ACHN (cell line): ENCODE measurements at regions not wholly inside any gene's neighbourhood (a gene's known extent, or its start where the extent isn't known, plus 50 kb on each side); places are given as distances from the start of the nearest gene placed in this dataset.

Experiments used
- DNase-seq: peaks from one replicate; pipeline ENCODE4 v3.0.0-alpha.2; 2015
- in situ Hi-C: cut with HindIII; loops from 2 replicates; pipeline ENCODE4 v1.10.0; 2017; ENCODE audit warnings: low sequenced_read_pairs, low pct_ligation_motif_present, low pct_unique_long_range_greater_than_20kb

DNA sequence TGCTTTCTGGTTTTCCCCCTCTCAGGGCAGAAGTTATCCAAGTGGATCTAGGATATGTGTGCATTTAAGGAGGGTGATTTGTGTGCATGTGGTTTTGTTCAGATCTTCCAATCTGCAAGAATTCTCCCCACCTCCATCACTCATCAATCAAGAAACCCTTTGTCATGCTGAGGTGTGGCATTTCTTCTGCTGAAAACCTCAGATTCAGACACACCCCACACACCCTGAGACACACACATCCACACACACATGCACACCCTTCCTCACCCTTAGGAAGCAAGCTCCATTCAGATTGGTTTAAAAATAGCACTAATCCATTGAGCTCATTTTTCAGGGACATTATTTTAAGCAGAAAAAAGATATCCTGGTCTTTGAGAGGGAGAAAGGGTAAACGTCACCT is 106.1 kb upstream of the HSD17B12 start:
- in situ Hi-C loops, result no loop called here
- DNase-seq, result no peak

DNA sequence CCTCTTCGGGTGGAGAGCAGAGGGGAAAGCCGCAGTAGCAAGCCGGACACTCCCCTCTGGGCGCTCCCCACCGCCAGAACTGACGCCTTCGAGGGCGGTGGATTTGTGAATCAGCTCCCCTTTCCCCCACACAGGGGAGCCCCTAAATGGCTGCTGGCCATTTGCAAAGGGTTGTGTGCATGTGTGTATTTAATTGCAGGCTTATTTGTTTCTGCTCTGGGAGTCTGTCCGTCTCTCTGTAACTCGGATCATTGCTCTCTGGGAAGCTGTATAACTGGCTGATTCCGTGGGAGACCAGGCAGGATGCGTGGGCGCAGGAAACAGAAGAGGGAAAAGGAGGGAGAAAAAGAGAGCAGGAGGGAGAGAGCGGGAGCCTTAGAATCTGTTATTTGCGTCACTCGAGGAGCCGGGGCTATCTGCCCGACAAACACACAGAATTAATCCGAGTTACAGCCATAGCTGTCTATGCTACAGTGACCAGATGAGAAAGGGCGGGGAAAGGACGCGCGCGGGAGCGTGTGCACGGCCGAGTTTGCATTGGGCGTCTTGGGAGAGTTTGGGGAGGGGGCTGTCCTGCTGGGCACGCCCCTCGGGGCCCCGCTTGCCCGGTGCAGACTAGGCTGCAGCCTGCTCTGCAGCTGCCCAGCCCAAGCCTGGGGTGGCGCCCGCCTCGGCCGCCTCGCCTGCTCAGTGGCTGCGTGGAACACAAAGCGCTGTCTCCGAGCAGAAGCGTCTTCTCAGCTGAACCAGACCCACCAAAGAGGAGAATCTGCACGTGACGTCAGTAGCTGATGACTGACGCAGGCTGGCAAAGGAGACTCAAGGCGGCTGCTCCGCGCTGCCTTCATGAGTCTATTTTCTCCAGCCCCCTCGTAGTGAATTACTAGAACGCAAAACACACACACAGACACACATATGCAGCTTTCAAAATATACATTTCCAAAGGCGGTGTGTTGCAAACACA is 105.3 kb upstream of the HSD17B12 start:
- no peak for DNase-seq
- in situ Hi-C loops, result no loop called here

DNA sequence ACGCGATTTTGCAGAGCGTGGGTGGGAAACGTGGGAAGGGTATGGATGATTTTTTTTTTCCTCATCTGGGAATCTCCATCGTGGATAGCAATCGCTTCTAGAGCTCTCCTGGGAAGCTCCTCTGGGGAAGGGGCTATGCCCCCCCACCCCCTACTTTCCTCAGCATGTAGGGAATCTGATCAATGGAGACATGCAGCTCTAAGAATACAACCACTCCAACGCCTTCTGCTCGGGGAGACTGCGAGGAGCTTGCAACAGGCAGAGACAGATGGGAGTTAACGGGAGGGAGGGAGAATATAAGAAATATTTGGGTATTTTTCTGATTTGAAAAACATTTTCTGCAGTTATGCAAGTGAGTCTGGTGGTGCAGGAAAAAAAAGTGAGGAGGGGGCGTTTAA is 104.6 kb upstream of the HSD17B12 start:
- in situ Hi-C loops, result no loop called here
- no peak for DNase-seq

DNA sequence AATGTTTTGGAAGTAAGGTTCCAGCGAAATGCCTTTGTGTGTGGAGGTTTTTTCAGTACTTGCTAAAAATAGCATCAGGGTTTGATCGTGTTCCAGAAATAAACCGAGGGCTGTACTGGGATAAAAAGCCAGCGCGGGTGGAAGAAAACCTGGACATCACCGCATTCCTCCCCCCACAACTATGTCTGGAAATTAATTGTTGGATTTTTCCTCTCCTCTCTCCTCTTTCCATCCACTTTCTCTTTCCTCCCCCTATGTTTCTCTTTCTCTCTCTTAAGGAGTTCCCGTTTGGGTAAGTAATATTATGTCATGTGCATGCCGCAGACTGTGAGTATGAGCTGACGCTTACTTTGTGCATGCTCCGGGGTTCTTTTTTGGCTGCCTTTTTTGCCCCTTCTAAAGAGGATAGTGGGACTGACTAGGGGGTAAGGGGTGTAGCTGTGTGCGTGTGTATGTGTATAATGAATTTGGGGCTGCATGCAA is 104.2 kb upstream of the HSD17B12 start:
- in situ Hi-C loops, result no loop called here
- DNase-seq, result no peak

DNA sequence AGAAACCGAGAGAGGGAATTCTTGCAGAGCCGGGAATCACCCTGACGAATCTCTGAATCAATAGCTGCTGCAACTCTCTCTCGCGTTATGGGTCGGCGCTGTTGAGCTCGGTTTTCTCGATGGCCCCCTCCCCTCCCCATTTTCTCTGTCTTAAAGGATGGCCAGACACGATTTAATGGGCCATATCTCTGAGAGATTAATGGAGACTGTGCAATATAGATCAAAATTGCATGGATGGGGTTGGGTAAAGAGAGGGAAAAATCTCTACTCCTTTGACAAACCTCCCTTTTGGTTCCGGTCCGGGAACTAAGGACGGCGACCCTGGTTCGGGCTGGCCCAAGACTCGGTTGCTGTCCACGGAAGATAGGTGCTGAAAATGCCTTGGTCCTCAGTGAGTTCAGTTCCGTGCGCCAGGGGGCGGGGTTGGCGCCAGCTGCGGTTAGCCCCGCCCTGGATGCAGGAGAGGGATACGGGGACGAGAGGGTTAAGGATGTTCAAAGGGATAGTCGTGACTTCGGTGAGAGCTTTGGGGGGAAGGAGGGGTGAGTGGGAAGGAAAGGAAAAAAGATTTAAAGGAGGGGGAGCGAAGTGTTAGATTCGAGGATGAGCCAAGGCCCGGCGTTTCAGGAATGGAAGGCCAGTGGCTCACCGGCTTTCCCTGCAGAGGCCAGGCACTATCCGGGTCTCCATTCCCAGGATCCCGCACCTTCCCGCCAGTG is 103.6 kb upstream of the HSD17B12 start:
- DNase-seq, result peak; percentile 54
- in situ Hi-C loops, result no loop called here

DNA sequence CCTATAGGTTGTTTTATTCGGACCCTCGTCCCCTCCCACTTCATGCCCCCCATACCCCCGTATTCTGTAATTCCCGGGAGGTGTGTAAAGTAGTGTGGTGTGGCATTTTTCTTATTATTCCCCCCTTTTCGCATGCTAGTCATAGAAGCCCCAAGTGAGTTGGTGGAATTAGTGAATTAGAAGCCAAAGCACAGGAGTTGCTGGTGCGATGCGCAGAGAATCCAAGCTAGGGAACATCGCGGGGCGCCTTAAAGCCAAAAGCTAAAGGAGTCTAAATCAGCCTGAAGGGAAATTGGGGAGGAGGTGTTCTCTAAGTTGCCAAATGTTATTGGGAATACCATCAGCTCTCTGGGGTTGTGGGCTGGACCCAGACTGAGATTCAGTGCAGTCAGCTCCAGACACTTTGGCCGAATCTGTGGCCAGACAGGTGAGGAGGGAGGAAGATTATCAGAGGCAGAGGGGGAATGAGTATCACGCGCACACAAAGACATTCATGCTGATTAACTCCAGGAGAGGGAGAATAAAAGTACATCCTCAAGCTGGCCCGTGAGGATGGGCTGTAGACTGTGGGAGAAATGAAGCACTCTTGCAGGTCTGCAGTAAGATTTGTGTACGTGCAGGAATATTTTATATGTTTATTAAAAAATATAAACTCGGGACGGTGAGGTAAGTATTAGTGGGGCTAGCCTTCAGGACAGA is 102.8 kb upstream of the HSD17B12 start:
- DNase-seq, result no peak
- in situ Hi-C loops, result no loop called here

DNA sequence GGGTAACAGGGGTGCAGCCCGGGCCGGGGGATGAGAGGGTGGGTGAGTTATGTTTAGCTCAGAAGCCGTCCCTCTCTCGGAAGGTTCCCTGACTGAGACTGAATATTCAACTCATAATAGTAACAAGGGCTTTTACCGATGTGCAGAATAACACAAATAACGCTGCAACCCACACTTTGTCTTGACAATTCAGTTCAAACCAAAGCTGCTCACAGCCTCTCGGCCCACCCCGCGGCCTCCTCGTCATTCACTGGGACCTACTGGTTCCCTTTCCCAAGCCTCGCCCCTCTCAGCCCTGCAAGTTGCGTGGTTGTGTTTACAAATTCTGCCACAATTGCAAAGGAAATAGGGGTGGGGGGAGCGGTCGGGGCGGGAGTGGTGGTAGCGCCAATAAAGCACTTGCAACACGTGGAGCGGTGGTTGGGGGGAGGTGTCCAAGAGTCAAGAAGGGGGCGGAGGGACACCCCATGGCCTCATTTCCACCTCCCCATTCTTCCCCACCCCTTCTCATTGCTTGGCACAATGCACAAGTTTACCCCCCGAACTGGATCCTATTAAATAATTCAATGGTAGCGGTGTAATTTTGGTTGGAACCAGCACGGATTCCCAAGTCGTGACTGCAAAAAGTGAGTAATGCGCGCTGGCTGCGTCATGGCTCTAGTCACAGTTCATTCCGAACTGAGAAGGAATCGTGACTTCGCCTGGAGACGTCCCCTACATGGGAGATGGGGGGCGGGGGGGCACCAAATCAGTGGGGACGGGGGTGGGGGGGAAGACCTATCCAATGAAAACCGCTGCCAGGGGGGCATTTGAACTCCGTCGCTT is 102.0 kb upstream of the HSD17B12 start:
- in situ Hi-C loops, result no loop called here
- peak; percentile 48 for DNase-seq

DNA sequence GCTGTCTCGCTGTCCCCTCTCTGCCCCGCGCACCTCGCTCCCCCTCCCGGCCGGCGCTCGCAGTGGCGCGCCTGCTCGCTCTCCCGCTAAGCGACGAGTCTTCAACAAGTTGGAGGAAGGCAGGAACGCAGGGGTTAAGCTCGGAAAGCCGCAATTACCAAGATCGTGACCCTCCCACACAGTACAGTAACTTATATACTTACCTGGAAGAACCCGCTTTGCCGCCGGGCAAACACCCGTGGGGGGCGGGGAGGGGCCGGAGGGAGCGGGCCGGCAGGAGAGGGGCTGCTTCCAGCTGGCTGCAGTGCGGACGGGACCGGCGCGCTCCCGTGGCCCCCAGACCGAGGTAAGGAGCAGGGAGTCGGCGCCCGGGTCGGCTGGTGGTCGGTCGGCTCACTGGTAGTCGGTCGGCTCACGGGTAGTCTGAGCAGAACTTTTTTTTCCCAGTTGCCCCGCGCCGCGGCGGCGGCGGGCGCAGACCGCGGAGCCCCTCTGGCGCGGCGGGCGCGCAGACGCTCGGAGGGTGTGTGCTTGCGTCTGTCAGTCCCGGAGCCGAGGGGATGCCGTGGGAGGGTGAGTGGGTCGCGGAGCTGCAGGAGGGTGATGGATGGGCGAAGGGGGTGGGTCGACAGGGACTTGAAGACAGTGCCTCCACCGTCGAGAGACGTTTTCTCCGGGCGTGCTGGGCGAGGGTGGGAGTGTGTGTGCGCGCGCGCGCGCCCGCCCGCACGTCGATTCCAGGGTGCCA is 101.2 kb upstream of the HSD17B12 start:
- DNase-seq, result peak; percentile 51
- in situ Hi-C loops, result no loop called here

DNA sequence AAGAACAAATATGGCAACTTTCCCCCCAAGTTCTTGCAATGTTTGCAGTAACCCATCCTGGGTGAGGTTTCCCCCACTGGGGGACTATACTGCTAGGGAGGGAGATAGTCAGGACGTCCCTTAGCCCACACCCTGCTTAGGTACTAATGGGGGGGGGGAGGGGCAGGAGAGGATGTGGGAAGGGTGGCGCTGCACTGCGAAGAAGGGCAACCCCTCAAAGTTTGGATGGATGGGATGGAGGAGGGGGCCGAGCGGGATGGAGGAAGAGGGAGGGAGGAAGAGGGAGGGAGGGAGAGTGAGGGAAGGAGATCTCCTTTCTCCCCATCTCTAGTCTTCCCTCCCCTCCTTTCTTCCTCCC is 100.6 kb upstream of the HSD17B12 start:
- in situ Hi-C loops, result no loop called here
- DNase-seq, result no peak

DNA sequence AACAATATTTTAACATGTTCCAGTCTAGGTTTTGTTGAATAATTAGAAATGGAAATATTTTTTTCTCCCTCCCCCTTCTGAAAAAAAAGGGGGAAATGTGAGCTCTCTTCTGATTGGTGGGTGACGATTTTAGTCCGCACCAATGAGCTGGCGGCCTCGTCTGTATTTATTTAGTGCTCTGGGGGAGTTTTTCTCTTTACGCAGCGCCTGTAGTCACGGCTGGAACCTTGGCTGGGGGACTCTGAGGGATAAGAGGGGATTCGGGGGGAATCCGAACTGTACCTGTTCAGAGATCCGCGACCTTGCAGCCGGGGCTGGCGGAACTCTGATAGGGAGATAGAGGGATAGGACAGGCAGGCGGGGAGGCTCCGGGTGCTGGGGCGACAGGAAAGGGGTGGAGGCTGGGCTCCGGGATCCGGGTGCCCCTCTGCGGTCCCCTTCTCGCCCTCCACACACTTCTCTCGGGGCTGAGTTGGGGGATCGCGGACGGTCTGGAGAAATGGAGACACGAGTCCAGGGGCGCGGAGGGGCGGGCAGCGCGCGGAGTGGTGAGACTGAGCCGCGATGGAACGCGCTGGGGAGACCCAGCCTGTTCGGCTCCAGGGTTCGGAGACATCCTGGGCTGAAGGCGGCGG is 99.7 kb upstream of the HSD17B12 start:
- DNase-seq, result no peak
- in situ Hi-C loops, result no loop called here

DNA sequence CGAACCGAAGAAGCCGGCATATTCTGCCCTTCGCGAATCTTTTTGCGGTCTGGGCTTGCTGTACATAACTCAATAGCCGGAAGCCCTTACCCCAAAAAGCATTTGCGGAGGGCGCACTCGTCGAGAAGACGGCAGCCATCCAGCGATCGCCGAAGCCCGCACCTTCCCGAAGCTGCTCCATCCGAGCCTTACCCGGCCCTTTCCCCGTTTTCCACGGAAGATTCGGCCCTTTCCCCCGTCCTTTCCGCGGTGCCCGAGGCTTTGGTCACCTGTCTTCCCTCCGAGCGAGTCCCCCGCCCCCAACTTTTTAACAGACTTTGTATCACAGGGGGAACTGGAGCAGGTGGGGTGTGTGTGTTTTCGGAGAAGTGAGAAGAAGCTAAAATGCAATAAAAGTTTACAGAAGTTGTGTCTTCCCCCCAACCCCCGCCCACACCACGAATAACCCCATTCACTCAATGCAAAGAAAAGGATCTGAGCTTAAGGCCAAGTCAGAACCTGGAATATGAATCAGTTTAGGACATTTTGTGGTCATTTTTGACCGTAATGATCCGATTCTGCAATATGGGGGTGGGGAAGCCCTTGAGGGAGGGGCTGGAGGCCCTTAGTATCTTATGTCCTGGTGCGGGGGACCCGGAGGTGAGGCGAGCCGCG is 99.0 kb upstream of the HSD17B12 start:
- DNase-seq, result no peak
- in situ Hi-C loops, result no loop called here

DNA sequence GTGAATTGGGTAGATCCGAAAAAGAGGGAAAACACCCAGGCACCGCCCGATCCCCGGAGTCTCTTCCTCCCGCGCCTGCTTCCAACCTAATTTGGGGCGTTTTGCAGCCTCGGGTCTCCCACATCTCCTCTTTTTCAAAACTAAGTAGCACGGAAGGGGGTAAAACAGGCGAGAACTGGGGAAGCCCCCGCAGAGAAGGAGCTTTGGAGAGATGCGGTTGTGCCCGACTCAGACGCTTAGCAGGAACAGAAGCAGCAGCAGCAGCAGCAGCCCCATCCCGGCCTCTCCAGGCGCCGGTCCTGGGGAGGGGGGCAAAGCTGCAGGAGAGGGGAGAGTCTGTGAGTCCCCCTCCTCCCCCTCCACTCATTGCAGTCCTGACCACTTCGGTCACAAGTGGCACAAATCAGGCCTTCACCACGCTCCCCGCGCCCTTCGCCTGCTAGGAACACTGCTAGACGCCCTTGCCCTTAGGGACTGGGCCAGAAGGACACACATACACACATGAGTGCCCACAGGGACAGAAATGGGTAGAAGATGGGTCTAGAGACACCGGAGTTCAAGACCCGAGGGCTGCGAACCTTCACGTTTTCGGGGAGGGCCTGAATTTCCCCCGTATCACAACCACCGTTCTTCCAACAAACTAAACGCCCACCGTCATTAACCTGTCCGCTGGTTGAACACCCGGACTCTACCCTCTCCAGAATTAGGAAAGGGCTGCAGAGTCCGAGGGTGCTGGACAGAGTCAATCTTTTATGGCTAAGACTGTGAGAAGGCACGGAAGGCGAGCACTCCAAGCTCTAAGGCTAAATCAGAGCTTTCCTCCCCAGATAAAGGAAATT is 98.3 kb upstream of the HSD17B12 start:
- no peak for DNase-seq
- in situ Hi-C loops, result no loop called here

DNA sequence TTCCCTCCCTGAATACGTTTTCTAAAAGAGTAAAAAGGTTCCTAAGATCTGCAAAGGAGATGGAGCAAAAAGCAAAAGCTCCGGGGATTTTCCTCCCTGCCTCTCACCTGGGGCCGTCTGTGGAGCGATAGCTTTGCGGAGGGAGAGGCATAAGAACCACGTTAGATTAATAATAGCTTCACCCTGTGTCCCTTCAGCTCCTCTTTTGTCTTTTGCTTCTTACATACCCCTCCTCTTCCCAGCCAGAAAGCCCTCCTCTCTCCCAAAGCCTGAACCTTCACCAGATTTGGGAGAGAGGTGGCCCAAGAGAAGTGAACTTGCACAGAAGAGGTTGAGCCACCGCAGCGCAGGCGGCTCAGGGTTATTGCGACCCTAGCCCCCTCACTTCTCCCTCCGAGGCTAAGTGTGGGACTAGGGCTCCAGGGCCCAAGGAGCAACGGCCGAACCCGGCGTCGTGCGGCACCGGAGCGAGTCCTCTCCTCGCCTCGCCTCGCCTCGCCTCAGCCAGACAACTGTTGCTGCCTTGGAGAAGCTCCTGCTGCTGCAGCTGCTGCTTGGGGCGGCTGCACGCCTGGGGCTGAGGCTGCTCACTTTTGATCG is 97.6 kb upstream of the HSD17B12 start:
- no peak for DNase-seq
- in situ Hi-C loops, result no loop called here

DNA sequence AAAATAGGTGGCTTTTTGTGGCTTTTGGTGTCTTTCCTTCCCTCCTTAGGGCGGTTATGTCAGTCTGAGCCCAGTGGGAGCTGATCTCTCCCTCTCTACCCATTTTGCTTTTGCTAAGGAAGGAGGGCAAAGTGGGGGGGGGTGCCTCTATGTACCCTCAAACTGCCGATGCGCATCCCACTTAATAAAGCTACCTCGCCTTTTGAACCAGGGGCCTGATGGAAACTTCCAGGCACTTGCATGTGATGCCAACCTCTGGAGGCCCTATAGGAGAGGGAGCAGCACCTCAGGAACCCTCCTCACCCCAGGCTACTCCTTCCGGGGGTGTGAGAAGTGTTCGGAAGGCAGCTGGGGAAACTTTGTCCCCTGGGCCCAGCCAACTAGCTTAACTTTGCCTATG is 97.0 kb upstream of the HSD17B12 start:
- in situ Hi-C loops, result no loop called here
- DNase-seq, result no peak

DNA sequence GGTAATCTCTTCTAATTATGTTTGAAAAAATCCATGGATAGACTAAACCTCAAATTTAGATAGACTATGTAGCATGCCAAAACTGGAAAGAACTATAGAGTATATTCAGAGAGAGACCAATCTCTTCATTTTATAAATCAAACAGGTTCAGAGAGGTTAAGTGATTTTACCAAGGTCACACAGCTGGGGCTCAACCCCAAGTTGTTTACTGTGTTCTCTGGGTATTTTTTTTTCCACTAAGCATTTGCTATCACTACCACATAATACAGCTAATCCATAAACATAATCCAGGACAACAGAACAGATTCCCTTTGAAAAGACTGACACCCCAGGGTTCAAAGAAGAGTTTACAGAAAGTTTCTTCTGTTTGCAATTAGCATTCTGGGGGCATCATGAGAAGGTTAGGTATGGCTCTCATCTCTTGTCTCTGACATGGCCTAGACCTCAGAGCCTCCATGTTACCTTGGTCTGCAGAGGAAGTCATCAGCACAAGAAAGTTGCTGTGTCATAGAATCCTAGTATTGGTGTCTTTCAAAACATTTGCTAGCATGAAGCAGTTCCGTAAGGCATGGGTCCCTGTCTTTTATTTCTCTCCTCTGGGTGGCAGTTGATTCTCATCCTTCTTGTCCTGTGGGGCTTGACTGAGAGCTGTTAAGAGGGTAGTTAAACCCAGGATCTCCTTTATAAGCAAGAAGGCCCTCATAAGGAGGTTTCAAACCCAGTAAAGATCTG is 94.5 kb upstream of the HSD17B12 start:
- in situ Hi-C loops, result no loop called here
- DNase-seq, result no peak
